OCI-LY7 (cell line): ENCODE measurements at regions not wholly inside any gene's neighbourhood (a gene's known extent, or its start where the extent isn't known, plus 50 kb on each side); places are given as distances from the start of the nearest gene placed in this dataset.

Experiments
- EZH2phosphoT487 ChIP-seq: fragments of 200-600 bp; sonication (generic); IDR thresholded peaks from 2 replicates; pipeline ENCODE4 v1.6.1; 2018; ENCODE audit warnings: low read depth, borderline replicate concordance, mild to moderate bottlenecking, mixed run types, antibody characterized with exemption, low read length, moderate library complexity, mixed read lengths
- TF ChIP-seq, protein P1 (sequence below): fragments of 200-600 bp; sonication (generic); conservative IDR thresholded peaks from 2 replicates; pipeline ENCODE4 v1.5.1; 2014; ENCODE audit warnings: mild to moderate bottlenecking, antibody characterized with exemption, low read length, moderate library complexity, mixed read lengths

DNA sequence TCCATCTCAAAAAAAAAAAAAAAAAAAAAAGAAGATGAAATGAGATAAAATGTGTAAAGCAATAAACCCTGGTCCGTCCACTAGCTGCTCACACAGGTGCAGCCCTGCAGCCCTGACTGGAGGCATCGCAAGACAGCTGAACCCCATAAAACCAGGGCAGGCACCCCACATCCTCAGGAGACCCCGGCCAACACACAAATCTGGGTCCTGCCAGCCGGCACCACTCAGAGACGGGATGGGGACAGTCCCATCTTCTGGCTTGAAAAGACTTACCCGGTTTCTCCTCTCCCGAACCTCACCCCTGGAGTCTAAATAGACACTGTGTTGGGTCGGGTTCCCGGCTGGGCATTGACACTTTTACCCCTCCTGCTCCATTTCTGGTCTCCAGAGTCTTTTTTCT, 52.7 kb upstream of the TNRC6C start:
- TF ChIP-seq, protein P1, sequence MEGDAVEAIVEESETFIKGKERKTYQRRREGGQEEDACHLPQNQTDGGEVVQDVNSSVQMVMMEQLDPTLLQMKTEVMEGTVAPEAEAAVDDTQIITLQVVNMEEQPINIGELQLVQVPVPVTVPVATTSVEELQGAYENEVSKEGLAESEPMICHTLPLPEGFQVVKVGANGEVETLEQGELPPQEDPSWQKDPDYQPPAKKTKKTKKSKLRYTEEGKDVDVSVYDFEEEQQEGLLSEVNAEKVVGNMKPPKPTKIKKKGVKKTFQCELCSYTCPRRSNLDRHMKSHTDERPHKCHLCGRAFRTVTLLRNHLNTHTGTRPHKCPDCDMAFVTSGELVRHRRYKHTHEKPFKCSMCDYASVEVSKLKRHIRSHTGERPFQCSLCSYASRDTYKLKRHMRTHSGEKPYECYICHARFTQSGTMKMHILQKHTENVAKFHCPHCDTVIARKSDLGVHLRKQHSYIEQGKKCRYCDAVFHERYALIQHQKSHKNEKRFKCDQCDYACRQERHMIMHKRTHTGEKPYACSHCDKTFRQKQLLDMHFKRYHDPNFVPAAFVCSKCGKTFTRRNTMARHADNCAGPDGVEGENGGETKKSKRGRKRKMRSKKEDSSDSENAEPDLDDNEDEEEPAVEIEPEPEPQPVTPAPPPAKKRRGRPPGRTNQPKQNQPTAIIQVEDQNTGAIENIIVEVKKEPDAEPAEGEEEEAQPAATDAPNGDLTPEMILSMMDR: no peak
- TF ChIP-seq EZH2phosphoT487: no peak
